Ishikawa (cell line): ENCODE measurements at regions not wholly inside any gene's neighbourhood (a gene's known extent, or its start where the extent isn't known, plus 50 kb on each side); places are given as distances from the start of the nearest gene placed in this dataset.

Experiments used
- CEBPB ChIP-seq: IDR thresholded peaks from 2 replicates; pipeline ENCODE4 v1.6.1; 2012
- CREB1 ChIP-seq: IDR thresholded peaks from 2 replicates; pipeline ENCODE4 v1.6.1; 2012; ENCODE audit warnings: low read depth
- EGR1 ChIP-seq: IDR thresholded peaks from 2 replicates; pipeline ENCODE4 v1.6.1; 2012
- EP300 ChIP-seq: IDR thresholded peaks from 2 replicates; pipeline ENCODE4 v1.6.1; 2012; ENCODE audit warnings: borderline replicate concordance
- FOXM1 ChIP-seq: IDR thresholded peaks from 2 replicates; pipeline ENCODE4 v1.6.1; 2012; ENCODE audit warnings: low read depth, borderline replicate concordance
- MAX ChIP-seq: IDR thresholded peaks from 2 replicates; pipeline ENCODE4 v1.6.1; 2012
- NFIC ChIP-seq: IDR thresholded peaks from 2 replicates; pipeline ENCODE4 v1.6.1; 2012
- RAD21 ChIP-seq: IDR thresholded peaks from 2 replicates; pipeline ENCODE4 v1.6.1; 2012; ENCODE audit warnings: low read depth
- REST ChIP-seq: IDR thresholded peaks from 2 replicates; pipeline ENCODE4 v1.6.1; 2012; ENCODE audit warnings: low read depth, mild to moderate bottlenecking
- TAF1 ChIP-seq: IDR thresholded peaks from 2 replicates; pipeline ENCODE4 v1.6.1; 2012; ENCODE audit warnings: low read depth, mild to moderate bottlenecking
- TCF12 ChIP-seq: IDR thresholded peaks from 2 replicates; pipeline ENCODE4 v1.6.1; 2012; ENCODE audit warnings: low read depth
- TEAD4 ChIP-seq: IDR thresholded peaks from 2 replicates; pipeline ENCODE4 v1.6.1; 2012
- USF1 ChIP-seq: IDR thresholded peaks from 2 replicates; pipeline ENCODE4 v1.6.1; 2012
- YY1 ChIP-seq: IDR thresholded peaks from 2 replicates; pipeline ENCODE4 v1.6.1; 2012; ENCODE audit warnings: low read depth
- ZBTB7A ChIP-seq: IDR thresholded peaks from 2 replicates; pipeline ENCODE4 v1.6.1; 2012; ENCODE audit warnings: low read depth

- no peak for TF ChIP-seq FOXM1
- no peak for TF ChIP-seq TAF1
- TF ChIP-seq REST: no peak
- no peak for TF ChIP-seq YY1
- TF ChIP-seq EGR1: no peak
- no peak for TF ChIP-seq MAX
- TF ChIP-seq NFIC: no peak
- no peak for TF ChIP-seq EP300
- TF ChIP-seq TCF12: no peak
- no peak for TF ChIP-seq CEBPB
- no peak for TF ChIP-seq CREB1
- no peak for TF ChIP-seq TEAD4
- TF ChIP-seq USF1: no peak
- TF ChIP-seq RAD21: no peak
- no peak for TF ChIP-seq ZBTB7A
Observed at GRCh38 chr6:126807876-126808275, 310.6 kb upstream of the RSPO3 start.

- TF ChIP-seq EP300 (no peak), TEAD4 (no peak), RAD21 (no peak), CEBPB (no peak)
Observed at GRCh38 chr6:126811321-126811720, 307.1 kb upstream of the RSPO3 start.

- no peak for TF ChIP-seq CREB1
- TF ChIP-seq CEBPB: no peak
- TF ChIP-seq EGR1: no peak
- TF ChIP-seq USF1: no peak
Observed at GRCh38 chr6:126812010-126812409, 306.5 kb upstream of the RSPO3 start.

- TF ChIP-seq TEAD4: no peak
- no peak for TF ChIP-seq REST
- TF ChIP-seq CEBPB: no peak
- TF ChIP-seq USF1: no peak
- TF ChIP-seq NFIC: no peak
Observed at GRCh38 chr6:126812651-126813050, 305.8 kb upstream of the RSPO3 start.

- TF ChIP-seq FOXM1: no peak
- TF ChIP-seq TAF1: no peak
- TF ChIP-seq YY1: no peak
- TF ChIP-seq CREB1: no peak
- no peak for TF ChIP-seq CEBPB
- TF ChIP-seq EP300: no peak
- no peak for TF ChIP-seq MAX
- no peak for TF ChIP-seq USF1
- no peak for TF ChIP-seq RAD21
- no peak for TF ChIP-seq NFIC
- no peak for TF ChIP-seq TCF12
- no peak for TF ChIP-seq TEAD4
- TF ChIP-seq ZBTB7A: no peak
- TF ChIP-seq EGR1: no peak
- no peak for TF ChIP-seq REST
Observed at GRCh38 chr6:126820634-126821033, 297.8 kb upstream of the RSPO3 start.
